GM23248 (cell line): ENCODE measurements at regions not wholly inside any gene's neighbourhood (a gene's known extent, or its start where the extent isn't known, plus 50 kb on each side); places are given as distances from the start of the nearest gene placed in this dataset.

ENCODE experiments used
- DNase-seq: peaks from one replicate; pipeline ENCODE4 v3.0.0-alpha.2; 2015
- H2AFZ ChIP-seq: fragments of 200-600 bp; sonication (generic); 2 replicates; pipeline ENCODE4 v1.6.1; 2016; ENCODE audit warnings: antibody characterized with exemption
- H3F3A ChIP-seq: fragments of 200-600 bp; sonication (generic); 2 replicates; pipeline ENCODE4 v1.6.1; 2016; ENCODE audit warnings: mild to moderate bottlenecking, antibody characterized with exemption, mixed run types; ENCODE audit not compliant: insufficient read depth
- H3K27ac ChIP-seq: fragments of 200-600 bp; sonication (generic); 2 replicates; pipeline ENCODE4 v1.5.1; 2016; ENCODE audit warnings: mild to moderate bottlenecking
- H3K27me3 ChIP-seq: fragments of 200-600 bp; sonication (generic); replicated peaks from 2 replicates; pipeline ENCODE4 v1.6.1; 2016; ENCODE audit warnings: mild to moderate bottlenecking; ENCODE audit not compliant: insufficient read depth
- H3K36me3 ChIP-seq: fragments of 200-600 bp; sonication (generic); 2 replicates; pipeline ENCODE4 v1.6.1; 2016; ENCODE audit warnings: low read depth, mild to moderate bottlenecking
- H3K4me1 ChIP-seq: fragments of 200-600 bp; sonication (generic); 2 replicates; pipeline ENCODE4 v1.6.1; 2016; ENCODE audit warnings: mild to moderate bottlenecking; ENCODE audit not compliant: insufficient read depth
- H3K4me2 ChIP-seq: fragments of 200-600 bp; sonication (generic); one replicate; pipeline ENCODE4 v1.6.1; 2016; ENCODE audit warnings: mild to moderate bottlenecking; ENCODE audit not compliant: unreplicated experiment
- H3K4me3 ChIP-seq: fragments of 200-600 bp; sonication (generic); 2 replicates; pipeline ENCODE4 v1.5.1; 2016; ENCODE audit warnings: mild to moderate bottlenecking
- H3K79me2 ChIP-seq: fragments of 200-600 bp; sonication (generic); 2 replicates; pipeline ENCODE4 v1.6.1; 2016; ENCODE audit warnings: mild to moderate bottlenecking; ENCODE audit not compliant: insufficient read depth
- H3K9ac ChIP-seq: fragments of 200-600 bp; sonication (generic); 2 replicates; pipeline ENCODE4 v1.6.1; 2016; ENCODE audit warnings: mild to moderate bottlenecking
- H3K9me2 ChIP-seq: fragments of 200-600 bp; sonication (generic); 2 replicates; pipeline ENCODE4 v1.6.1; 2016; ENCODE audit warnings: mixed run types, mild to moderate bottlenecking, moderate library complexity; ENCODE audit not compliant: insufficient read depth
- H3K9me3 ChIP-seq: fragments of 200-600 bp; sonication (generic); one replicate; pipeline ENCODE4 v1.6.1; 2017; ENCODE audit warnings: low read depth
- H4K20me1 ChIP-seq: fragments of 200-600 bp; sonication (generic); 2 replicates; pipeline ENCODE4 v1.6.0; 2016; ENCODE audit not compliant: insufficient read depth
- EZH2 ChIP-seq: fragments of 200-600 bp; sonication (generic); IDR thresholded peaks from 2 replicates; pipeline ENCODE4 v1.6.1; 2018; ENCODE audit warnings: antibody characterized with exemption, mild to moderate bottlenecking; ENCODE audit not compliant: insufficient read depth, poor library complexity, severe bottlenecking
- EZH2phosphoT487 ChIP-seq: fragments of 200-600 bp; sonication (generic); IDR thresholded peaks from 2 replicates; pipeline ENCODE4 v1.6.1; 2018; ENCODE audit warnings: antibody characterized with exemption, moderate library complexity, mild to moderate bottlenecking, low read depth; ENCODE audit not compliant: insufficient read depth
- WGBS, 2 experiments: methylation state at CpG; one replicate each; pipeline ENCODE4 v1.1.6; 2015 to 2017; ENCODE audit warnings: low lambda C conversion rate in 2 of 2, low coverage in 1 of 2; ENCODE audit errors: missing lambda C conversion rate in 2 of 2; 5-methylcytosine and 5-hydroxymethylcytosine counted together
- in situ Hi-C: fragments of 300-500 bp; cut with MboI; formaldehyde crosslinking; loops from 2 replicates; pipeline ENCODE4 v1.15.0; 2020

DNA sequence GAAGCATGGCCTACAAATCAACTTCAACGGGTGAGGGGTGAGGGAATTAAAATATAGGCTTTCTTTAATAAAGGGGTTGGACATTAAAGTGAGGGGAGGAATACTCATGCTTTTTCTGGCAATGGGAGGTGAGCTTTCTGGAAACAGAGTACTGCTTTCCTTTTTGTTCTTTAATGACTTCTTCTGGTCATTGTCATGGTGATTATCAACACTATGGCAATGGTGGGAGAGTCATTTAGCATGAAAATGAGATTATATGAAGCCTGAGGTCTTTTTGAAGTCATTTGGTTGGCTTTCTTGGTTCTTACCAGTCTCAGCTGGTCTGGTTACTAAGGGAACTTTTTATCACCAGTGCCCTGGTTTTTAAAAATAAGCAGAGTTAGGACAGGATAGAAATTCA, 475.8 kb upstream of the LRRC4C start:
- TF ChIP-seq EZH2phosphoT487 (no peak), EZH2 (no peak)
- Histone ChIP-seq H3K27me3 (no peaks in the 10 kb centered on the region), H2AFZ (no peak overlapping the region), H3K4me1 (no peaks in the 10 kb centered on the region), H3K4me3 (no peak overlapping the region), H3K4me2 (no peak overlapping the region), H4K20me1 (no peaks in the 10 kb centered on the region), H3K9ac (no peak overlapping the region), H3K9me2 (no peaks in the 10 kb centered on the region), H3K27ac (no peak overlapping the region), H3F3A (no peaks in the 10 kb centered on the region), H3K9me3 (no peaks in the 10 kb centered on the region), H3K36me3 (no peaks in the 10 kb centered on the region), H3K79me2 (no peaks in the 10 kb centered on the region)
- 3 to 11% methylated on average over 1 of the region's 1 CpG for WGBS, 2 experiments
- no peak for DNase-seq
- in situ Hi-C loops, result no loop called here

DNA sequence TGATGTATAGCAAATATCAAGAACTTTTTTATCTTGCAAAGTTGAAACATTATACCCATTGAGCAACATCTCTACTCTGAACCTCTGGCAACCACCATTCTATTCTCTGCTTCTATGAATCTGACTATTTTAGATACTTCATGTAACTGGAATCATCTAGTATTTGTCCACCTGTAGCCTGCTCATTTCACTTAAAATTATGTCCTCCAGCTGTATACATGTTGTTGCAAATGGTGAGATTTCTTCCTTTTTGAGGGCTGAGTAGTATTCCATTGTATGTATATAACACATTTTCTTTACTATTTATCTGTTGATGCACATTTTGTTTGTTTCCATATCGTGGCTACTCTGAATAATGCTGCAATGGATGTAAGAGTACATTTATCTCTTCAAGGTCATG, 476.3 kb upstream of the LRRC4C start:
- Histone ChIP-seq H3K4me3 (no peak overlapping the region), H3K9ac (no peak overlapping the region), H3K27ac (no peak overlapping the region), H3K4me2 (no peak overlapping the region), H3K9me2 (no peaks in the 10 kb centered on the region), H3K9me3 (no peaks in the 10 kb centered on the region), H3K79me2 (no peaks in the 10 kb centered on the region), H2AFZ (no peak overlapping the region), H3F3A (no peaks in the 10 kb centered on the region), H3K27me3 (no peaks in the 10 kb centered on the region), H3K36me3 (no peaks in the 10 kb centered on the region), H3K4me1 (no peaks in the 10 kb centered on the region), H4K20me1 (no peaks in the 10 kb centered on the region)
- in situ Hi-C loops, result no loop called here
- DNase-seq, result no peak
- no peak for TF ChIP-seq EZH2
- no peak for TF ChIP-seq EZH2phosphoT487
- WGBS, 2 experiments, result 5 to 18% methylated on average over 1 of the region's 1 CpG

DNA sequence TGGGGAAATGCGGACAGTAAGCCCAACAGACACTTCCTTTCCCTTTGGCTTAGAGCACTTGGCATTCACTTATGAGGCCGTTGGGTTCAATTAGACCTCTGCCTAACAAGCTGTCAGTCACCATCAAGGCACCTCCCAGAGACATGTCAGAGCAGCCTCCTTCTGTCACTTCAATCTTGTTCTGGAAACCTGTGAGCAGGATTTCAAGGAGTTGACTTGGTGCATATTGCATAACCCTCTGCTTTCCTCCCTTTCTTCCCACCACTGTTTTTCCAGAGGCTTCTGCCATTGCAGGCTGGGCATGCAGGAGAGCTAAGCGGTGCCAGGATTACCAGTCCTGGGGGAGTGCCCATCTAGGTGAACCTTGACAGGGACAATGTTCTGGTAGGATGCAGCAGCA, 484.2 kb upstream of the LRRC4C start:
- in situ Hi-C loops, result no loop called here
- no peak overlapping the region for H3K4me3 ChIP-seq
- no peak overlapping the region for H3K9ac ChIP-seq
- no peak overlapping the region for H2AFZ ChIP-seq
- WGBS, 2 experiments, result 14 to 32% methylated on average over 3 of the region's 3 CpGs
- no peaks in the 10 kb centered on the region for H3F3A ChIP-seq
- no peaks in the 10 kb centered on the region for H3K9me3 ChIP-seq
- no peaks in the 10 kb centered on the region for H3K79me2 ChIP-seq
- TF ChIP-seq EZH2phosphoT487 (no peak), EZH2 (no peak)
- H3K4me1 ChIP-seq, result no peaks in the 10 kb centered on the region
- no peaks in the 10 kb centered on the region for H3K36me3 ChIP-seq
- DNase-seq, result no peak
- H3K4me2 ChIP-seq, result no peak overlapping the region
- no peak overlapping the region for H3K27ac ChIP-seq
- no peaks in the 10 kb centered on the region for H4K20me1 ChIP-seq
- no peaks in the 10 kb centered on the region for H3K9me2 ChIP-seq
- no peaks in the 10 kb centered on the region for H3K27me3 ChIP-seq

DNA sequence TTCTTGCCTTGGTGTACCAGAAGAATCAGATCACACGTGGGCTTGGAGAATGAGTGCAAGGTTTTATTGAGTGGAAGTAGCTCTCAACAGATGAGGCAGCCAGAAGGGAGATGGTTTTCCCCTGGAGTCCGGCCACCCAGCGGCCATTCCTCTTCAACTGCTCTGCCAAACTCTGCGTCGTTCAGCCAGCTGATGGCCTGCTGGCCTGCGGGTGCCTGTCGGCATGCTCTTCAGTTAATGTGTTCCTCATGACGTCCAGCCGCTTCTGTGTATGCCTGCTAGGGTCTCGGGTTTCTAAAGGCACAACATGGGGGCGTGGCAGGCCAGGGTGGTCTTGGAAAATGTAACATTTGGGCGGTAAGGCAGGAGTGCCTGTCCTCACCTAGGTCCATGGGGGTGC, 487.9 kb upstream of the LRRC4C start:
- Histone ChIP-seq H2AFZ (no peak overlapping the region), H3K4me1 (no peaks in the 10 kb centered on the region), H3K27me3 (no peaks in the 10 kb centered on the region), H3K4me3 (no peak overlapping the region), H3K9me3 (no peaks in the 10 kb centered on the region), H3F3A (no peaks in the 10 kb centered on the region), H3K9ac (no peak overlapping the region), H3K4me2 (no peak overlapping the region), H3K79me2 (no peaks in the 10 kb centered on the region), H3K9me2 (no peaks in the 10 kb centered on the region), H4K20me1 (no peaks in the 10 kb centered on the region), H3K36me3 (no peaks in the 10 kb centered on the region), H3K27ac (no peak overlapping the region)
- in situ Hi-C loops, result no loop called here
- no peak for TF ChIP-seq EZH2phosphoT487
- no peak for TF ChIP-seq EZH2
- DNase-seq, result no peak
- WGBS, 2 experiments, result 11 to 20% methylated on average over 12 of the region's 12 CpGs

DNA sequence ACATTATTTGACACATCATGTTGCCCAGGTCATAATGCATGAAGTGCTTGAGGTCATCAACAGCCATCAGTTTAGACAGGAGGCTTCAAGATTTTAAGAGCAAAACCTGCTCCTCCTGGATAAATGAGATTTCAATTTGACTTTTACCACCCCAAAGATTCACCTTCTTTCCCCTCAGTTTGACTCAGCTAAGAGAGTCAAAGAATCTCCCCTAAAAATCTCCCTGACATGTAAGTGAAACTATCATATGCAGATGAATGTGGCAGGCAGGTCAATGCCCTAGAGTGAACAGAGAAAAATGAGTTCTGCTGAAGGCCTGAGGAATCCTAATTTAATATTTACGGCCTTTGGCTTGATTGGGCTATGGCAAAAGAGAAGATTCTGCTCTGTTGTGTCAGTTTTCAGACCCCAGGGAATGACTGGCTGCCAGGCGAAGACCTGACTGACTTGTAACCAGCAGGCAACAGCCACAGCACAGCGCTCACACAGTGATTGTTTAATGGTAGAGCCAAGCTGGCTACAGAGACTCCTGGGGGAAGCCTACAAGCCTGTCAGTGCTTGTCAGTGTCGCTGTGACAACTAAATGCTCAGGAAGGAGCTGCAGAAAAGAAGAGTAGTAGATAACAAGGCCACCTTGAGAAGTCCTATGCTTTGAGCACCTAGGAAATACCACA, 491.2 kb upstream of the LRRC4C start:
- no peak overlapping the region for H3K4me2 ChIP-seq
- in situ Hi-C loops, result no loop called here
- 14 to 15% methylated on average over 4 of the region's 4 CpGs for WGBS, 2 experiments
- no peaks in the 10 kb centered on the region for H3K9me3 ChIP-seq
- H4K20me1 ChIP-seq, result no peaks in the 10 kb centered on the region
- no peaks in the 10 kb centered on the region for H3K27me3 ChIP-seq
- H3F3A ChIP-seq, result no peaks in the 10 kb centered on the region
- no peak overlapping the region for H3K27ac ChIP-seq
- no peaks in the 10 kb centered on the region for H3K36me3 ChIP-seq
- no peak for DNase-seq
- no peaks in the 10 kb centered on the region for H3K9me2 ChIP-seq
- no peaks in the 10 kb centered on the region for H3K4me1 ChIP-seq
- H3K79me2 ChIP-seq, result no peaks in the 10 kb centered on the region
- no peak overlapping the region for H3K9ac ChIP-seq
- no peak overlapping the region for H3K4me3 ChIP-seq
- TF ChIP-seq EZH2 (no peak), EZH2phosphoT487 (no peak)
- H2AFZ ChIP-seq, result no peak overlapping the region
